Fibroblast of villous mesenchyme (primary cell): ENCODE measurements at regions not wholly inside any gene's neighbourhood (a gene's known extent, or its start where the extent isn't known, plus 50 kb on each side); places are given as distances from the start of the nearest gene placed in this dataset.

ENCODE experiments used
- DNase-seq: peaks from one replicate; pipeline ENCODE4 v3.0.0-alpha.2; 2010; ENCODE audit warnings: low read depth
- H3K4me3 ChIP-seq: 2 replicates; pipeline ENCODE4 v1.5.1; 2011; ENCODE audit warnings: low read depth, mild to moderate bottlenecking, low read length
- TF ChIP-seq, protein P1 (sequence below): IDR thresholded peaks from 2 replicates; pipeline ENCODE4 v1.5.1; 2012; ENCODE audit warnings: low read depth, mild to moderate bottlenecking, low read length; ENCODE audit not compliant: insufficient read depth

DNA sequence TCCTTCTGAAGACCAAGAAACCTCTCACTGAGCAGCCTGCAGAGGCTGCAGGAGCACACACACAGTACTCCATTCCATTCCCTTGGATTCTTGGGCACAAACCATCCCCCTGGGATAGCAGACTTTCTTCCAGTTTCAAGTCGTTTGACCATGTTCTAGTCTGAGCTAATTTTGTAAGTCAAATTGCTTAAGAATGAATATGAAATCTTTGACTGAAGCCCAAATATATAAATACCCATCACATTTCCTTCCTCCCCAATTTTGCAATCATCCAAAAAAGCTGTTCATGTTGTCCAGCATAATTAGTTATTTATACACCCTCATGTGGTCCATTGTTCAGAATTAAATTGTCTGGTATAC is 231.2 kb upstream of the TPRG1 start:
- H3K4me3 ChIP-seq = no peak overlapping the region
- TF ChIP-seq, protein P1, sequence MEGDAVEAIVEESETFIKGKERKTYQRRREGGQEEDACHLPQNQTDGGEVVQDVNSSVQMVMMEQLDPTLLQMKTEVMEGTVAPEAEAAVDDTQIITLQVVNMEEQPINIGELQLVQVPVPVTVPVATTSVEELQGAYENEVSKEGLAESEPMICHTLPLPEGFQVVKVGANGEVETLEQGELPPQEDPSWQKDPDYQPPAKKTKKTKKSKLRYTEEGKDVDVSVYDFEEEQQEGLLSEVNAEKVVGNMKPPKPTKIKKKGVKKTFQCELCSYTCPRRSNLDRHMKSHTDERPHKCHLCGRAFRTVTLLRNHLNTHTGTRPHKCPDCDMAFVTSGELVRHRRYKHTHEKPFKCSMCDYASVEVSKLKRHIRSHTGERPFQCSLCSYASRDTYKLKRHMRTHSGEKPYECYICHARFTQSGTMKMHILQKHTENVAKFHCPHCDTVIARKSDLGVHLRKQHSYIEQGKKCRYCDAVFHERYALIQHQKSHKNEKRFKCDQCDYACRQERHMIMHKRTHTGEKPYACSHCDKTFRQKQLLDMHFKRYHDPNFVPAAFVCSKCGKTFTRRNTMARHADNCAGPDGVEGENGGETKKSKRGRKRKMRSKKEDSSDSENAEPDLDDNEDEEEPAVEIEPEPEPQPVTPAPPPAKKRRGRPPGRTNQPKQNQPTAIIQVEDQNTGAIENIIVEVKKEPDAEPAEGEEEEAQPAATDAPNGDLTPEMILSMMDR = no peak
- no peak for DNase-seq

DNA sequence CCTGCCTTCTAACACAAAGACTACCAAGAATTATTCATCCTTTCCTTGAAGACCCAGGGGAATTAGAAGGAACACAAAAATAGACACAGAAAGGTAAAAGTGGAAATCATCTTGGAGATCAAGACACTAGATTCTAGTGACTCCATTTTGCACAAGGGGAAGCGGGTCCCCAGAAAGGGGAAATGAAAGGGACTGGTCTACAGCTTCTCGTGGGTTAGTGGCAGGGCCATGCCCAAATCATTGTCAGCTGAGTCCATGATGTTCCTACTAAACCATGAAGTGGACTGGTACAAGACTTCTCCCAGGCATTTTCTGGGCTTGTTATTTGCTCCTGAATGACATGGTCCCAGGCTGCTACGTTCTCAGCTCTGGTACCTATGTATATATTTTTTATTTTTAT is 230.7 kb upstream of the TPRG1 start:
- no peak for DNase-seq
- no peak overlapping the region for H3K4me3 ChIP-seq
- TF ChIP-seq, protein P1 = no peak

DNA sequence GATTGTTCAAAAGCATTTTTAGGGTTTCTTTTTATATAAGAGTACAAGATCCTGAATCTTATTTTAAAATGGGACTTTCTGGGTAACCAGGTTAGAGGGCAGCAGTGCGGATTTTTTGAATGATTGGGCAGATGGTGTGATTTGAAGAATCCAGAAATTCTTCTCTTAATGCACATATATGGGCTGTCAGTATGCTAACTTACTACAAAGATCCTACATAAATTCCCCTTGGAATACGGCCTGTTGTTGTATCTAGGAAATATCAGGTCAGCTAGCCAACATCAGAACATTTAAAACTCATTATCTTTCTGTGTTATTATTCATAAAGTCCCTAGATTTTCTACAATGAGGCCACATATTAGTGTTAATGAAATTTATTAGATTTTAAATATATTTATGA is 229.6 kb upstream of the TPRG1 start:
- TF ChIP-seq, protein P1 = no peak
- DNase-seq = no peak

DNA sequence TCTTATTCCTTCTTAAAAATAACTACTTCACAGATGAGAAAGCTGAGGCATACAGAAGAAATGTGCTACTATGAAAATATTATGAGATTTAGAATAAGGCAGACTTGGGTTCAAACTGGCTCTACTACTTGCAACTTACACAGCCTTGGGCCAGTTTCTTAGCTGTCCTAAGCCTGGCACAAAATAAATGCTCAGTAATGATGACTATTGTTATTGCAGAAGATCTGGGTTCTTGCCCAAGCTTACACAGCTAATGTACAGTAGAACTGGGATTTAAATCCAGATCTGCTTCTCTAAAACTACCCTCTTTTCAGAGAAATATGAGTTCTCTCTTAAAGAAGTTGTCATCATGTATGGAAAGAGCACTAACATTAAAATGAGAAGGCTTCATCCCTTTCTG is 228.2 kb upstream of the TPRG1 start:
- TF ChIP-seq, protein P1 = no peak
- DNase-seq = no peak
- no peak overlapping the region for H3K4me3 ChIP-seq

More for the DNA sequence above, 229.6 kb upstream of the TPRG1 start:
- H3K4me3 ChIP-seq = no peak overlapping the region

DNA sequence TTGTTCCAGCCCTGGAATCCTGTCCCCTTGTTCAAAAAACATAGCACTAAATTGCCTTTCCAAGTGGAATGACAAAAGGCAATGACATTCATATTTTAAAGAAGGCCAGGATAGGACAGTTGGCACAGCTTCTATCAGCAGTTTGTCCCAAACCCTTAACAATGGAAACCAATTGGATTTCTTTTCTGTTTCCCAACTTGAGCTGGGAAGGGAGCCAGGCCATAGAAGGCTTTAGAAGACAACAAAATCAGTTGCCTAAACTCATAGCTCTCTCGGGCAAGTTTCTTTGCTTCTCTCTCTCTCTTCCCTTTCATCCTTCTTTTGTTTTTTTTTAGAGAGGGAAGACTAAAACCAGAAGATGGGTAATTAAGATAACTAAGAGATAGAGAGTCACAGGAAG is 227.7 kb upstream of the TPRG1 start:
- no peak overlapping the region for H3K4me3 ChIP-seq
- TF ChIP-seq, protein P1 = no peak
- DNase-seq = peak; percentile 39

DNA sequence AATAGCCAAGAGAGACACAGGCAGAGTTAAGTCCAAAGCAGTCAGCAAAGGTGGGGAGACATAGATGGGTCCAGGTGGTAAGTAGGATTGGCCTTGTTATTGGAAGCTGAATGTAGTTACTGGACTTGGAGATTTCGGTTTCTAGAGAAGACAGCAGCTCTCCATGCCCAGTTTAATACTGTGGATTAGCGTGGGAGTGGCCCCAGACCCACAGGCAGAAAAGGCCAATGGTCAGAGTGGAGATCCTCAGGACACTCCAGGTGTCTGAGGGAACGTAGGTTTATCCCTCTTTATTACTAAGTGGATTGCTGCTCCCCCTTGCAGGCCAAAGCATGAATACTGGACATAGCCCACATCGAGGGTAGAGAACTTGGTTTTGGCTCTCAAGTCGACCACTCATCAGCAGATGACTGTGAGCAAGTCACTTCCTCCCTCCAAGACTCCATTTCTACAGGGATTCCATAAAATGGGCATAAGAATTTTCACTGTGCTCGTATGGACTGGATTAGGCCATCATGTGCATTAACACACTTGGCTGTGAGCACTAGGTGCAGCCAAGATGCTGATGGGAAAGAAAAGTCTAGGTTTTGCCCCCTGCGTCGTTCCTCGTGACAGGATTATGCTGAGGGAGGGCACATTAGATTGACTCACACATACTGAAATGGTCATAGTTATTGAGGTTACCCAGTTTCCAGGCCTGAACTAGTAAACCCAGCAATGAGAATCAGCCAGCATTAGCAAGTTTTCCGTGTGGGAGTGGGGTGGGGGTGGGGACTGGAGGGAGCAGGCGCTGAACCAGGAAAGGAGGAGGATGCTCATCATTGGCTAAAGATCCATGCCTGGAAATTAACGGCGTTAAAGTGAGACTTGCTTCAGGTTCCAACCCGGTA is 225.2 kb upstream of the TPRG1 start:
- DNase-seq = peak; percentile 58
- TF ChIP-seq, protein P1 = no peak
- peak overlapping the region; percentile 53 for H3K4me3 ChIP-seq
